K562 (cell line): ENCODE measurements at regions not wholly inside any gene's neighbourhood (a gene's known extent, or its start where the extent isn't known, plus 50 kb on each side); places are given as distances from the start of the nearest gene placed in this dataset.

ENCODE experiments used
- BMI1 ChIP-seq: fragments of 150-350 bp; IDR thresholded peaks from 2 replicates; pipeline ENCODE4 v1.6.1; 2014; ENCODE audit warnings: low read length
- EP300 ChIP-seq: IDR thresholded peaks from 2 replicates; pipeline ENCODE4 v1.6.1; 2012; ENCODE audit warnings: low read length, improper control_type of control experiment
- FOXA1 ChIP-seq: fragments of 450-650 bp; IDR thresholded peaks from 2 replicates; pipeline ENCODE4 v1.6.1; 2016; ENCODE audit warnings: mild to moderate bottlenecking, borderline replicate concordance
- GTF2F1 ChIP-seq: IDR thresholded peaks from 2 replicates; pipeline ENCODE4 v1.6.1; 2011; ENCODE audit warnings: low read depth, low read length, improper control_type of control experiment
- HCFC1 ChIP-seq: IDR thresholded peaks from 2 replicates; pipeline ENCODE4 v1.6.1; 2012; ENCODE audit warnings: low read depth, low read length, improper control_type of control experiment
- HDAC1 ChIP-seq, 2 experiments: fragments of 450-650 bp; IDR thresholded peaks; 2 replicates each; pipeline ENCODE4 v1.6.1; 2016 to 2017; ENCODE audit warnings: inconsistent platforms in 1 of 2, mild to moderate bottlenecking in 1 of 2, moderate library complexity in 1 of 2
- HDAC6 ChIP-seq: IDR thresholded peaks from 2 replicates; pipeline ENCODE4 v1.6.1; 2012; ENCODE audit warnings: low read depth, mild to moderate bottlenecking, control low read depth, inconsistent platforms, low read length, moderate library complexity
- HMG20B ChIP-seq: fragments of 250-450 bp; sonication (Bioruptor Pico); IDR thresholded peaks from 2 replicates; pipeline ENCODE4 v1.5.0; 2021; ENCODE audit warnings: mild to moderate bottlenecking
- LEF1 ChIP-seq: fragments of 450-650 bp; IDR thresholded peaks from 2 replicates; pipeline ENCODE4 v1.6.1; 2016; ENCODE audit warnings: mild to moderate bottlenecking
- NR1H2 ChIP-seq: sonication (generic); formaldehyde crosslinking; IDR thresholded peaks from 2 replicates; pipeline ENCODE4 v1.4.0; 2020; ENCODE audit warnings: mild to moderate bottlenecking, missing genetic modification reagents
- RBM22 ChIP-seq: fragments of 200-400 bp; formaldehyde crosslinking; IDR thresholded peaks from 2 replicates; pipeline ENCODE4 v1.6.1; 2018; ENCODE audit warnings: low read length, low read depth; ENCODE audit not compliant: poor library complexity, severe bottlenecking
- SIN3B ChIP-seq: fragments of 450-650 bp; IDR thresholded peaks from 2 replicates; pipeline ENCODE4 v1.6.1; 2017; ENCODE audit warnings: low read depth, mild to moderate bottlenecking, moderate library complexity
- TAF9B ChIP-seq: fragments of 450-650 bp; IDR thresholded peaks from 2 replicates; pipeline ENCODE4 v1.6.1; 2018; ENCODE audit warnings: mild to moderate bottlenecking; ENCODE audit not compliant: partially characterized antibody
- XRCC5 ChIP-seq: fragments of 200-400 bp; formaldehyde crosslinking; IDR thresholded peaks from 2 replicates; pipeline ENCODE4 v1.6.1; 2017; ENCODE audit warnings: low read depth, mild to moderate bottlenecking, low read length
- YY1 ChIP-seq, 3 experiments: IDR thresholded peaks; 2 replicates each; pipeline ENCODE4 v1.6.1; 2011; ENCODE audit warnings: low read length in 2 of 3, mild to moderate bottlenecking in 2 of 3, moderate library complexity in 2 of 3, borderline replicate concordance in 1 of 3, control low read depth in 1 of 3, low read depth in 1 of 3; ENCODE audit not compliant: insufficient read depth in 3 of 3, insufficient replicate concordance in 2 of 3, control insufficient read depth in 1 of 3, insufficient read length in 1 of 3; ENCODE audit errors: extremely low read depth in 1 of 3
- ZBED1 ChIP-seq: IDR thresholded peaks from 2 replicates; pipeline ENCODE4 v1.6.1; 2014
- ZNF212 ChIP-seq: fragments of 450-650 bp; formaldehyde crosslinking; IDR thresholded peaks from 2 replicates; pipeline ENCODE4 v1.4.0; 2020; ENCODE audit warnings: mild to moderate bottlenecking
- ZNF232 ChIP-seq: sonication (generic); formaldehyde crosslinking; IDR thresholded peaks from 2 replicates; pipeline ENCODE4 v1.8.0; 2022; ENCODE audit warnings: mild to moderate bottlenecking, missing genetic modification reagents
- ZNF347 ChIP-seq: fragments of 450-650 bp; formaldehyde crosslinking; IDR thresholded peaks from 2 replicates; pipeline ENCODE4 v1.4.0; 2020; ENCODE audit warnings: low read depth, mild to moderate bottlenecking, moderate library complexity
- ZNF764 ChIP-seq: fragments of 250-450 bp; sonication (Bioruptor Pico); IDR thresholded peaks from 2 replicates; pipeline ENCODE4 v1.4.0; 2020; ENCODE audit warnings: low read depth, mild to moderate bottlenecking, moderate library complexity
- TF ChIP-seq, protein P1 (sequence below), 2 experiments: fragments of 450-650 bp; IDR thresholded peaks; 2 replicates each; pipeline ENCODE4 v1.6.1; 2018; ENCODE audit warnings: mild to moderate bottlenecking in 2 of 2, low read depth in 1 of 2; ENCODE audit not compliant: partially characterized antibody in 2 of 2
- TF ChIP-seq, protein P2 (sequence below): sonication (generic); formaldehyde crosslinking; IDR thresholded peaks from 2 replicates; pipeline ENCODE4 v1.8.1; 2023; ENCODE audit warnings: mild to moderate bottlenecking, missing genetic modification reagents

DNA sequence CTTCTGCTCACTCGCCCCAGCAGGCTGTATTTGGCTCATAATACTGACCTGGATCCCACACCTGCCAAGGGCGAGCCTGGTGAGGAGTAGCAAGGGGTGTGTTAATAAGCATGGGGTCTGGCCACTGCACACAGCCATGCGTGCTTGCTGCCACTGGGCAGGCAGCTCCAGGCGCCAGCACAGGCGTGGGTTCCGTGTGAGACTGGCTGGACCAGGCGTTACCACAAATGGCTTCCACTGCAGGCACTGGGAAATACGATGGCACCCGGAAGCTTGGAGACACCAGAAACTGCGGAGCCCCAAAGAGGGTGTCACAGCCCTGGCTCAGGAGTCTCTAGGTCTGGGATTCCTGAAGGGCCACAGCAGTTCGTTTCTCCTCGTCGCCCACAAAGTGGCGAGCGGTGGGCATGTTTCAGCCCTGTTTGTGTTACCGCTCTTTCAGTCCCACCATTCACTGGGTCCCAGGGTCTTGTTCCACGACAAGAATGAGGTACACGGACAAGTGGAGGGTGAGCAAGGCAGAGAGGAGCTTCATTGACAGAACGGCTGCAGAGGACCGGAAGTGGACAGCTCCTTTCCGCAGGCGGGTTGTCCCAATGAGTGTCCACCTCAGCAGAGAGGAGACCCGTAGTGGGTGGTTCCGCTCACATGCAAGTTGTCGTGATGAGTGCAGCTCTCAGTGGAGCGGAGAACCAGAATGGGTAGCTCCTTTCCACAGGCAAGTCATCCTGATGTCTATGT lies 428.9 kb downstream of the EPHA5 start (continued):
- no peak for TF ChIP-seq ZNF764 (CRISPR knock-in tag)
- no peak for TF ChIP-seq XRCC5
- 0 out of 4 replicates have a peak, but pooled peaks of 1 of the 2 experiments have one; percentile 14 for TF ChIP-seq HDAC1 (IDR thresholded peaks at IDR 0.05)
- TF ChIP-seq RBM22: no peak
- TF ChIP-seq ZNF212 (CRISPR knock-in tag): no peak
- TF ChIP-seq, protein P1, sequence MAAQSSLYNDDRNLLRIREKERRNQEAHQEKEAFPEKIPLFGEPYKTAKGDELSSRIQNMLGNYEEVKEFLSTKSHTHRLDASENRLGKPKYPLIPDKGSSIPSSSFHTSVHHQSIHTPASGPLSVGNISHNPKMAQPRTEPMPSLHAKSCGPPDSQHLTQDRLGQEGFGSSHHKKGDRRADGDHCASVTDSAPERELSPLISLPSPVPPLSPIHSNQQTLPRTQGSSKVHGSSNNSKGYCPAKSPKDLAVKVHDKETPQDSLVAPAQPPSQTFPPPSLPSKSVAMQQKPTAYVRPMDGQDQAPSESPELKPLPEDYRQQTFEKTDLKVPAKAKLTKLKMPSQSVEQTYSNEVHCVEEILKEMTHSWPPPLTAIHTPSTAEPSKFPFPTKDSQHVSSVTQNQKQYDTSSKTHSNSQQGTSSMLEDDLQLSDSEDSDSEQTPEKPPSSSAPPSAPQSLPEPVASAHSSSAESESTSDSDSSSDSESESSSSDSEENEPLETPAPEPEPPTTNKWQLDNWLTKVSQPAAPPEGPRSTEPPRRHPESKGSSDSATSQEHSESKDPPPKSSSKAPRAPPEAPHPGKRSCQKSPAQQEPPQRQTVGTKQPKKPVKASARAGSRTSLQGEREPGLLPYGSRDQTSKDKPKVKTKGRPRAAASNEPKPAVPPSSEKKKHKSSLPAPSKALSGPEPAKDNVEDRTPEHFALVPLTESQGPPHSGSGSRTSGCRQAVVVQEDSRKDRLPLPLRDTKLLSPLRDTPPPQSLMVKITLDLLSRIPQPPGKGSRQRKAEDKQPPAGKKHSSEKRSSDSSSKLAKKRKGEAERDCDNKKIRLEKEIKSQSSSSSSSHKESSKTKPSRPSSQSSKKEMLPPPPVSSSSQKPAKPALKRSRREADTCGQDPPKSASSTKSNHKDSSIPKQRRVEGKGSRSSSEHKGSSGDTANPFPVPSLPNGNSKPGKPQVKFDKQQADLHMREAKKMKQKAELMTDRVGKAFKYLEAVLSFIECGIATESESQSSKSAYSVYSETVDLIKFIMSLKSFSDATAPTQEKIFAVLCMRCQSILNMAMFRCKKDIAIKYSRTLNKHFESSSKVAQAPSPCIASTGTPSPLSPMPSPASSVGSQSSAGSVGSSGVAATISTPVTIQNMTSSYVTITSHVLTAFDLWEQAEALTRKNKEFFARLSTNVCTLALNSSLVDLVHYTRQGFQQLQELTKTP (IDR thresholded peaks at IDR 0.05; ENCODE audit: low read depth in 1 of 2, partially characterized antibody in 2 of 2): no peak
- no peak for TF ChIP-seq GTF2F1
- TF ChIP-seq, protein P2, sequence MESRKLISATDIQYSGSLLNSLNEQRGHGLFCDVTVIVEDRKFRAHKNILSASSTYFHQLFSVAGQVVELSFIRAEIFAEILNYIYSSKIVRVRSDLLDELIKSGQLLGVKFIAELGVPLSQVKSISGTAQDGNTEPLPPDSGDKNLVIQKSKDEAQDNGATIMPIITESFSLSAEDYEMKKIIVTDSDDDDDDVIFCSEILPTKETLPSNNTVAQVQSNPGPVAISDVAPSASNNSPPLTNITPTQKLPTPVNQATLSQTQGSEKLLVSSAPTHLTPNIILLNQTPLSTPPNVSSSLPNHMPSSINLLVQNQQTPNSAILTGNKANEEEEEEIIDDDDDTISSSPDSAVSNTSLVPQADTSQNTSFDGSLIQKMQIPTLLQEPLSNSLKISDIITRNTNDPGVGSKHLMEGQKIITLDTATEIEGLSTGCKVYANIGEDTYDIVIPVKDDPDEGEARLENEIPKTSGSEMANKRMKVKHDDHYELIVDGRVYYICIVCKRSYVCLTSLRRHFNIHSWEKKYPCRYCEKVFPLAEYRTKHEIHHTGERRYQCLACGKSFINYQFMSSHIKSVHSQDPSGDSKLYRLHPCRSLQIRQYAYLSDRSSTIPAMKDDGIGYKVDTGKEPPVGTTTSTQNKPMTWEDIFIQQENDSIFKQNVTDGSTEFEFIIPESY (CRISPR knock-in tag): no peak
- TF ChIP-seq HCFC1: peak; percentile 41; the same call in 1 of the 2 replicates
- TF ChIP-seq TAF9B: peak; percentile 29
- TF ChIP-seq YY1 (IDR thresholded peaks at IDR 0.05; ENCODE audit: borderline replicate concordance in 1 of 3, control insufficient read depth in 1 of 3, extremely low read depth in 1 of 3, insufficient read depth in 3 of 3, insufficient read length in 1 of 3, insufficient replicate concordance in 2 of 3, low read depth in 1 of 3, low read length in 2 of 3): peak in 1 of 3 experiments; percentile 46
- TF ChIP-seq HDAC6: no peak
- TF ChIP-seq ZNF232: no peak
- TF ChIP-seq ZNF347 (CRISPR knock-in tag): no peak
- no peak for TF ChIP-seq HMG20B (CRISPR knock-in tag)
- no peak for TF ChIP-seq FOXA1
- TF ChIP-seq NR1H2 (CRISPR knock-in tag): no peak
- no peak for TF ChIP-seq BMI1
- TF ChIP-seq SIN3B: peak; percentile 55; the same call in 1 of the 2 replicates
- TF ChIP-seq EP300: no peak
- TF ChIP-seq ZBED1: no peak
- TF ChIP-seq LEF1: no peak
